Liver (tissue), 3 donors: ENCODE measurements at regions not wholly inside any gene's neighbourhood (a gene's known extent, or its start where the extent isn't known, plus 50 kb on each side); places are given as distances from the start of the nearest gene placed in this dataset.

Experiments used
- CTCF ChIP-seq: fragments of 150-350 bp; IDR thresholded peaks from 2 replicates; pipeline ENCODE4 v1.5.1; 2017; ENCODE audit warnings: improper control_type of control experiment, low read depth, low read length; ENCODE audit not compliant: missing input control
- EGR1 ChIP-seq, 2 donors: IDR thresholded peaks; 2 replicates each; pipeline ENCODE4 v1.6.1; 2016 to 2018; ENCODE audit warnings: antibody characterized with exemption in 2 of 2, low read depth in 2 of 2
- HNF4A ChIP-seq, 2 donors: conservative IDR thresholded peaks; 2 replicates each; pipeline ENCODE4 v1.6.1; 2016; ENCODE audit warnings: antibody characterized with exemption in 2 of 2, mild to moderate bottlenecking in 2 of 2
- NR2F2 ChIP-seq: IDR thresholded peaks from 2 replicates; pipeline ENCODE4 v1.6.1; 2016; ENCODE audit warnings: antibody characterized with exemption
- SP1 ChIP-seq: IDR thresholded peaks from 2 replicates; pipeline ENCODE4 v1.6.1; 2018; ENCODE audit warnings: antibody characterized with exemption, mild to moderate bottlenecking
- donor health status: healthy.
- donor health status: healthy.

DNA sequence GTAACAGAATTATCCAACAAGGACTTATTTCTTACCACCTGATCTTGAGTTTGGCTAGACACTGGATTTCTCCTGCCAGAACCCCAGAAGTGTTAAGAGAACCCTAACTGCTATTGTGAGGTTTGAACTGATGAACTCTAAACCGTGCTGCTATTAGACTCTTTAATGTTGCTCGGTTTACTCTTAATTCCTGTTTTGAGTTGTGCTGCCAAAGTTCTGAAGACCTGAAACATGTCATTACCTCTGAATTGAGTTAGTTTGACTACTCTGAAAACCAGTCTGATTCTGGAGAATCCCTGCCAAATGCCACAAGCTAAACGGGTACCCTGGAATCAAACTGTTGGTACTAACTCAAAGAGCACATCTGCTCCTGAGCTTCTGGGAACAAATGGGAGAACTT, 215.5 kb downstream of the KLF12 start:
- TF ChIP-seq CTCF: no peak
- TF ChIP-seq NR2F2: no peak
- no peak for TF ChIP-seq SP1
- no peak for TF ChIP-seq EGR1 (IDR thresholded peaks at IDR 0.05; ENCODE audit: low read depth in 2 of 2)
- TF ChIP-seq HNF4A (conservative IDR thresholded peaks at IDR 0.05): no peak
